Stimulated activated memory B cell treated with anti-CD40 and anti-IgM and Interleukin-4, amounts not matched to agents 10 μg/mL and 1 μg/mL and 100 μg/mL, for 72 hours (primary cell): ENCODE measurements at regions not wholly inside any gene's neighbourhood (a gene's known extent, or its start where the extent isn't known, plus 50 kb on each side); places are given as distances from the start of the nearest gene placed in this dataset.
A peak's percentile ranks its signal among the peaks of the same experiment; 100 is the strongest.

Source experiments
- ATAC-seq: fragments of 150-1000 bp; cut with Tn5 transposase; 2 replicates; pipeline ENCODE4 v1.10.0; 2021
- H3K27ac Mint-ChIP-seq: one replicate; pipeline ENCODE4 v1.8.0; 2022; ENCODE audit warnings: mild to moderate bottlenecking, mixed read lengths
- H3K27me3 Mint-ChIP-seq: one replicate; pipeline ENCODE4 v1.8.0; 2022; ENCODE audit warnings: mixed read lengths
- H3K36me3 Mint-ChIP-seq: one replicate; pipeline ENCODE4 v1.8.0; 2022; ENCODE audit warnings: mixed read lengths
- H3K4me1 Mint-ChIP-seq: one replicate; pipeline ENCODE4 v1.8.0; 2022; ENCODE audit warnings: mixed read lengths
- H3K4me3 Mint-ChIP-seq: one replicate; pipeline ENCODE4 v1.8.0; 2022; ENCODE audit warnings: mild to moderate bottlenecking, moderate library complexity, mixed read lengths
- H3K9me3 Mint-ChIP-seq: one replicate; pipeline ENCODE4 v1.8.0; 2022; ENCODE audit warnings: mixed read lengths

- Mint-ChIP-seq H3K36me3 (no peaks in the 10 kb centered on the region), H3K4me1 (peaks cover 21% of the 10 kb centered on the region), H3K4me3 (no peak overlapping the region), H3K9me3 (no peaks in the 10 kb centered on the region), H3K27me3 (no peaks in the 10 kb centered on the region), H3K27ac (no peak overlapping the region)
- no peak for ATAC-seq
Observed at GRCh38 chr3:112744106-112744505, 102.6 kb downstream of the CD200R1L start.

GRCh38 chr3:112742934-112743333, 102.0 kb upstream of the CCDC80 start:
- Mint-ChIP-seq H3K27ac (no peak overlapping the region), H3K9me3 (no peaks in the 10 kb centered on the region), H3K4me1 (peaks cover 21% of the 10 kb centered on the region), H3K36me3 (no peaks in the 10 kb centered on the region), H3K4me3 (no peak overlapping the region), H3K27me3 (no peaks in the 10 kb centered on the region)
- ATAC-seq: no peak

GRCh38 chr3:112741983-112742382, 101.0 kb upstream of the CCDC80 start:
- Mint-ChIP-seq H3K36me3 (no peaks in the 10 kb centered on the region), H3K4me3 (no peak overlapping the region), H3K4me1 (peaks cover 15% of the 10 kb centered on the region)

GRCh38 chr3:112740835-112741234, 99.9 kb upstream of the CCDC80 start:
- H3K27ac Mint-ChIP-seq: no peak overlapping the region
- no peaks in the 10 kb centered on the region for H3K9me3 Mint-ChIP-seq
- H3K36me3 Mint-ChIP-seq: no peaks in the 10 kb centered on the region
- ATAC-seq: no peak
- no peak overlapping the region for H3K4me3 Mint-ChIP-seq
- H3K27me3 Mint-ChIP-seq: no peaks in the 10 kb centered on the region
- H3K4me1 Mint-ChIP-seq: peaks cover 15% of the 10 kb centered on the region

More at GRCh38 chr3:112741983-112742382, 101.0 kb upstream of the CCDC80 start:
- Mint-ChIP-seq H3K27ac (no peak overlapping the region), H3K9me3 (no peaks in the 10 kb centered on the region), H3K27me3 (no peaks in the 10 kb centered on the region)
- no peak for ATAC-seq

- Mint-ChIP-seq H3K27ac (no peak overlapping the region), H3K36me3 (no peaks in the 10 kb centered on the region), H3K4me3 (no peak overlapping the region), H3K27me3 (no peaks in the 10 kb centered on the region), H3K9me3 (no peaks in the 10 kb centered on the region), H3K4me1 (peaks cover 22% of the 10 kb centered on the region)
- no peak for ATAC-seq
Observed at GRCh38 chr3:112739252-112739965, 98.5 kb upstream of the CCDC80 start.

GRCh38 chr3:112738366-112738765, 97.4 kb upstream of the CCDC80 start:
- Mint-ChIP-seq H3K4me3 (no peak overlapping the region), H3K36me3 (no peaks in the 10 kb centered on the region), H3K27me3 (no peaks in the 10 kb centered on the region), H3K4me1 (peaks cover 22% of the 10 kb centered on the region), H3K9me3 (no peaks in the 10 kb centered on the region), H3K27ac (no peak overlapping the region)
- ATAC-seq: no peak

- Mint-ChIP-seq H3K4me1 (peaks cover 22% of the 10 kb centered on the region), H3K4me3 (no peak overlapping the region), H3K9me3 (no peaks in the 10 kb centered on the region), H3K36me3 (no peaks in the 10 kb centered on the region), H3K27me3 (no peaks in the 10 kb centered on the region), H3K27ac (peak overlapping the region; percentile 46)
- ATAC-seq: no peak
Observed at GRCh38 chr3:112736805-112737566, 96.0 kb upstream of the CCDC80 start.

- Mint-ChIP-seq H3K27me3 (no peaks in the 10 kb centered on the region), H3K9me3 (no peaks in the 10 kb centered on the region), H3K36me3 (no peaks in the 10 kb centered on the region), H3K4me1 (peaks cover 22% of the 10 kb centered on the region), H3K27ac (peak overlapping the region; percentile 46), H3K4me3 (no peak overlapping the region)
- no peak for ATAC-seq
Observed at GRCh38 chr3:112736386-112736785, 95.4 kb upstream of the CCDC80 start.

- Mint-ChIP-seq H3K4me1 (peaks cover 22% of the 10 kb centered on the region), H3K27ac (peak overlapping the region; percentile 46), H3K9me3 (no peaks in the 10 kb centered on the region), H3K27me3 (no peaks in the 10 kb centered on the region), H3K4me3 (no peak overlapping the region), H3K36me3 (no peaks in the 10 kb centered on the region)
- no peak for ATAC-seq
Observed at GRCh38 chr3:112735926-112736325, 95.0 kb upstream of the CCDC80 start.

GRCh38 chr3:112734736-112735350, 93.9 kb upstream of the CCDC80 start:
- peak; percentile 75 for ATAC-seq
- H3K27me3 Mint-ChIP-seq: no peaks in the 10 kb centered on the region
- no peaks in the 10 kb centered on the region for H3K36me3 Mint-ChIP-seq
- no peaks in the 10 kb centered on the region for H3K9me3 Mint-ChIP-seq
- no peak overlapping the region for H3K4me3 Mint-ChIP-seq
- peaks cover 15% of the 10 kb centered on the region for H3K4me1 Mint-ChIP-seq
- no peak overlapping the region for H3K27ac Mint-ChIP-seq

GRCh38 chr3:112734171-112734570, 93.2 kb upstream of the CCDC80 start:
- ATAC-seq: no peak
- Mint-ChIP-seq H3K9me3 (no peaks in the 10 kb centered on the region), H3K4me3 (no peak overlapping the region), H3K36me3 (no peaks in the 10 kb centered on the region), H3K27ac (no peak overlapping the region), H3K4me1 (peaks cover 8% of the 10 kb centered on the region), H3K27me3 (no peaks in the 10 kb centered on the region)

- Mint-ChIP-seq H3K27me3 (no peaks in the 10 kb centered on the region), H3K27ac (no peak overlapping the region), H3K4me1 (peaks cover 8% of the 10 kb centered on the region), H3K9me3 (peaks cover 2% of the 10 kb centered on the region), H3K36me3 (no peaks in the 10 kb centered on the region), H3K4me3 (no peak overlapping the region)
- no peak for ATAC-seq
Observed at GRCh38 chr3:112730210-112730609, 89.3 kb upstream of the CCDC80 start.

GRCh38 chr3:112721231-112721630, 80.3 kb upstream of the CCDC80 start:
- no peak for ATAC-seq
- no peak overlapping the region for H3K4me3 Mint-ChIP-seq
- H3K36me3 Mint-ChIP-seq: no peaks in the 10 kb centered on the region
- H3K27me3 Mint-ChIP-seq: no peaks in the 10 kb centered on the region
- H3K27ac Mint-ChIP-seq: no peak overlapping the region
- no peaks in the 10 kb centered on the region for H3K4me1 Mint-ChIP-seq
- H3K9me3 Mint-ChIP-seq: peaks cover 2% of the 10 kb centered on the region

GRCh38 chr3:112718967-112719366, 78.0 kb upstream of the CCDC80 start:
- Mint-ChIP-seq H3K27ac (no peak overlapping the region), H3K36me3 (no peaks in the 10 kb centered on the region), H3K27me3 (no peaks in the 10 kb centered on the region), H3K4me3 (no peak overlapping the region), H3K4me1 (no peaks in the 10 kb centered on the region), H3K9me3 (no peaks in the 10 kb centered on the region)
- ATAC-seq: no peak

GRCh38 chr3:112718516-112718915, 77.6 kb upstream of the CCDC80 start:
- Mint-ChIP-seq H3K36me3 (no peaks in the 10 kb centered on the region), H3K9me3 (no peaks in the 10 kb centered on the region), H3K4me3 (no peak overlapping the region), H3K27me3 (no peaks in the 10 kb centered on the region), H3K27ac (no peak overlapping the region), H3K4me1 (no peaks in the 10 kb centered on the region)
- no peak for ATAC-seq

- H3K4me3 Mint-ChIP-seq: no peak overlapping the region
- H3K9me3 Mint-ChIP-seq: peaks cover 7% of the 10 kb centered on the region
- no peaks in the 10 kb centered on the region for H3K4me1 Mint-ChIP-seq
- ATAC-seq: no peak
- peaks cover 17% of the 10 kb centered on the region for H3K27me3 Mint-ChIP-seq
- H3K27ac Mint-ChIP-seq: no peak overlapping the region
- H3K36me3 Mint-ChIP-seq: no peaks in the 10 kb centered on the region
Observed at GRCh38 chr3:112709911-112710310, 69.0 kb upstream of the CCDC80 start.
